ENCODE measurements at regions not wholly inside any gene's neighbourhood (a gene's known extent, or its start where the extent isn't known, plus 50 kb on each side); places are given as distances from the start of the nearest gene placed in this dataset.

- Mint-ChIP-seq H3K36me3 (ENCODE audit: insufficient read depth) (no peaks in the 10 kb centered on the region), H3K27ac (no peak overlapping the region), H3K4me1 (ENCODE audit: low read depth in 2 of 2) (no peaks in the 10 kb centered on the region), H3K27me3 (no peaks in the 10 kb centered on the region), H3K4me3 (no peak overlapping the region), H3K9me3 (no peaks in the 10 kb centered on the region)
- DNase-seq (no peak), ATAC-seq (replicated peaks) (no peak)
These were observed 422.4 kb upstream of the BOD1L1 start for GRCh38 chr4:14049946-14050345.

DNA sequence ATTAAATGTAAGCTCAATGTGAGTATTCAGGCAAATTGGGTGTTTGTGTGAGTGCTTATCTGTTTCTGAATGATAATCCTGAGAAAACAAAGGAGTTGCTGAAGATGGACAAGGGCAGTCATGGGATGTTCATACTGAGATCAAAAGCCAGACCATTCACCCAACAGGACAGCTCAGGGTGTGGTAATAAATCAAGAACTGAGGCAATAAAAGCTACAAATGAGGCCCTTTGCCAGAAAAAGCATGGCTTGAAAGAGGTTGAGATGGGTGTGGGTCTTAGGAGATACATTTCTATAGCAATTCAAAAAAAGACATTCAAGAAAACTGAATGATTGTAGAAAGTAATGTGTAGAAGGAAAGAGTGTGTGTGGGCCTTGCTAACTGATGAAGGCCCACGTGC, 425.8 kb upstream of the BOD1L1 start:
- no peak overlapping the region for H3K27ac Mint-ChIP-seq
- DNase-seq, result no peak
- no peak overlapping the region for H3K4me3 Mint-ChIP-seq
- no peaks in the 10 kb centered on the region for H3K36me3 Mint-ChIP-seq (ENCODE audit: insufficient read depth)
- no peaks in the 10 kb centered on the region for H3K9me3 Mint-ChIP-seq
- no peak for ATAC-seq (replicated peaks)
- no peaks in the 10 kb centered on the region for H3K27me3 Mint-ChIP-seq
- no peaks in the 10 kb centered on the region for H3K4me1 Mint-ChIP-seq (ENCODE audit: low read depth in 2 of 2)

GRCh38 chr4:14054391-14054790, 426.9 kb upstream of the BOD1L1 start:
- Mint-ChIP-seq H3K27ac (no peak overlapping the region), H3K36me3 (ENCODE audit: insufficient read depth) (no peaks in the 10 kb centered on the region), H3K4me1 (ENCODE audit: low read depth in 2 of 2) (no peaks in the 10 kb centered on the region), H3K4me3 (no peak overlapping the region), H3K27me3 (no peaks in the 10 kb centered on the region), H3K9me3 (no peaks in the 10 kb centered on the region)
- DNase-seq, result no peak
- ATAC-seq (replicated peaks), result no peak

DNA sequence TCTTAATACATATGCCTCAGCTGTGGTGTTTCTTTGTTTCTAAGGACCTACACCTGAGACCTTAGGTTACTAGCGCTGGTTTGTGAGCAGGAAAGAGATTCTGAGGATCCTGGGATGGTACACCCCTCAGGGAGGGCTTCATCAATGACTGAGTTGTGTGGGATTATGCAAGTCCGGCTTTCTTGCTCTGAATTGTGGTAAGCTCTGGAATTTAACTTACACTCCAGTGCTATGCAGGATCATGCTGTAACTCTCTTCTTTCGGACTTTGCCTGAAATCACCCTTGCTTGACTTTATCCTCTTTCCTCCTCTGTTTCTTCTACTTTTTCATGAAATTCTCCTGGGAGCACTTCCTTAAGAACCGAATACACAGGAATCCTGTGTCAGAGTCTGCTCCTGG, 431.5 kb upstream of the BOD1L1 start:
- Mint-ChIP-seq H3K9me3 (no peaks in the 10 kb centered on the region), H3K4me1 (ENCODE audit: low read depth in 2 of 2) (no peaks in the 10 kb centered on the region), H3K36me3 (ENCODE audit: insufficient read depth) (no peaks in the 10 kb centered on the region), H3K27me3 (no peaks in the 10 kb centered on the region), H3K27ac (no peak overlapping the region), H3K4me3 (no peak overlapping the region)
- ATAC-seq (replicated peaks) (no peak), DNase-seq (no peak)

- no peak for DNase-seq
These were observed 437.5 kb upstream of the BOD1L1 start for GRCh38 chr4:14064984-14065383.

GRCh38 chr4:14065406-14065805, 437.9 kb upstream of the BOD1L1 start:
- Mint-ChIP-seq H3K27me3 (no peaks in the 10 kb centered on the region), H3K4me1 (ENCODE audit: low read depth in 2 of 2) (no peaks in the 10 kb centered on the region), H3K36me3 (ENCODE audit: insufficient read depth) (no peaks in the 10 kb centered on the region), H3K27ac (no peak overlapping the region), H3K4me3 (no peak overlapping the region), H3K9me3 (peaks cover 2 to 5% of the 10 kb centered on the region in 2 donors)
- no peak for ATAC-seq (replicated peaks)
- no peak for DNase-seq

More at GRCh38 chr4:14064984-14065383, 437.5 kb upstream of the BOD1L1 start:
- Mint-ChIP-seq H3K9me3 (peaks cover 2 to 3% of the 10 kb centered on the region in 2 donors), H3K27me3 (no peaks in the 10 kb centered on the region), H3K36me3 (ENCODE audit: insufficient read depth) (no peaks in the 10 kb centered on the region), H3K4me3 (no peak overlapping the region), H3K4me1 (ENCODE audit: low read depth in 2 of 2) (no peaks in the 10 kb centered on the region), H3K27ac (no peak overlapping the region)
- no peak for ATAC-seq (replicated peaks)

DNA sequence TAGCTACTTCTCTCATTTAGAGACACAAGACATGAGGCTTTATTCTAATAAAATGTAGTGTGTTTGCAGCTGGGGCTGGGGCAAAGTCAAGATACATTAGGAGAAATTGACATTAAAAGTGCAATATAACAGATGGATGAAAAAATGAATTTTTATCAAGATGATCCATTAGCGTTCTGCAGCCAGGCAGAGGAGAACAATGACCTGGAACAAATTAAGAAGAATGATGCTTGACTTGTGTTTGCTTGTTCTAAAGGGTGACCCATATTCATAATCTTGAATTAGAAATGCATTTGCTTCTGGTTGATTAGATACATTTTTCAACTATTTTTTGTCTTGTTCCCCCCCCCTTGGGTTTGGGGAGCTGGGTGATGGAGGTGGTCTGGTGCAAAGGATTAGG, 439.5 kb upstream of the BOD1L1 start:
- no peak for DNase-seq
- H3K27ac Mint-ChIP-seq, result no peak overlapping the region
- no peak overlapping the region for H3K4me3 Mint-ChIP-seq
- no peaks in the 10 kb centered on the region for H3K36me3 Mint-ChIP-seq (ENCODE audit: insufficient read depth)
- H3K9me3 Mint-ChIP-seq, result peaks cover 5 to 7% of the 10 kb centered on the region in 2 donors
- no peaks in the 10 kb centered on the region for H3K4me1 Mint-ChIP-seq (ENCODE audit: low read depth in 2 of 2)
- H3K27me3 Mint-ChIP-seq, result no peaks in the 10 kb centered on the region
- ATAC-seq (replicated peaks), result no peak

- no peak for DNase-seq
- Mint-ChIP-seq H3K9me3 (peaks cover 19 to 22% of the 10 kb centered on the region in 2 donors), H3K4me3 (no peak overlapping the region), H3K27me3 (no peaks in the 10 kb centered on the region), H3K36me3 (ENCODE audit: insufficient read depth) (no peaks in the 10 kb centered on the region), H3K4me1 (ENCODE audit: low read depth in 2 of 2) (no peaks in the 10 kb centered on the region), H3K27ac (no peak overlapping the region)
- ATAC-seq (replicated peaks), result no peak
These were observed 442.4 kb upstream of the BOD1L1 start for GRCh38 chr4:14069886-14070285.

GRCh38 chr4:14070289-14070880, 442.9 kb upstream of the BOD1L1 start:
- Mint-ChIP-seq H3K9me3 (peaks cover 19 to 22% of the 10 kb centered on the region in 2 donors), H3K27me3 (no peaks in the 10 kb centered on the region), H3K4me1 (ENCODE audit: low read depth in 2 of 2) (no peaks in the 10 kb centered on the region), H3K4me3 (no peak overlapping the region), H3K27ac (no peak overlapping the region), H3K36me3 (ENCODE audit: insufficient read depth) (no peaks in the 10 kb centered on the region)
- DNase-seq (no peak), ATAC-seq (replicated peaks) (no peak)

DNA sequence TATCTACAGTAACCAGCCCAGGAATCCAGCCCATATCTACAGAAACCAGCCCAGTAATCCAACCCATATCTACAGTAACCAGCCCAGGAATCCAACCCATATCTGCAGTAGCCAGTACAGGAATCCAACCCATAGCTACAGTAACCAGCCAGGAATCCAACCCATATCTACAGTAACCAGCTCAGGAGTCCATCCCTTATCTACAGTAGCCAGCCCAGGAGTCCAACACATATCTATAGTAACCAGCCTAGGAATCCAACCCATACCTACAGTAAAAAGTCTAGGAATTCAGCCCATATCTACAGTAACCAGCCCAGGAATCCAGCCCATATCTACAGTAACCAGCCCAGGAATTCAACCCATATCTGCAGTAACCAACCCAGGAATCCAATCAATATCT, 445.0 kb upstream of the BOD1L1 start:
- DNase-seq (no peak), ATAC-seq (replicated peaks) (no peak)
- H3K36me3 Mint-ChIP-seq (ENCODE audit: insufficient read depth), result no peaks in the 10 kb centered on the region
- no peak overlapping the region for H3K4me3 Mint-ChIP-seq
- peaks cover 17 to 22% of the 10 kb centered on the region in 2 donors for H3K9me3 Mint-ChIP-seq
- no peaks in the 10 kb centered on the region for H3K27me3 Mint-ChIP-seq
- no peaks in the 10 kb centered on the region for H3K4me1 Mint-ChIP-seq (ENCODE audit: low read depth in 2 of 2)
- H3K27ac Mint-ChIP-seq, result no peak overlapping the region

DNA sequence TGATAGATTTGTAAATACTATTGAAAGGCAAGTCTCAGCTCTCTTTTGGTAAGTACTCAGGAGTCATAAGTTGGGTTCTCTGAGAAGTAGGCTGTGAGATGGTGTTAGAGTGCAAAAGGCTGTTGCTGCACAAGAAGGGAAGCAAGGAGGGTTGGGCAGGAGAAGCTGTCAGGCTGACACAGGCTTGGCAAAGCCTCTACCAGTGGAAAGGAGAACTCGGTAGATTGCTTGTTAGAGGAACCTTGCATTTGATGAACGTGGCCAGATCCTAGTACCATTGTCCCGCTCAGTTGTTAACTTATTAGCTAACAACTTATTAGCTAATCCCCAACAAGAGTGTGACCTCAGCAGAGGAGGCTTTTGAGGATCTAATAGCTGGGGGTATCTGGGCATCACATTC, 449.3 kb upstream of the BOD1L1 start:
- Mint-ChIP-seq H3K36me3 (ENCODE audit: insufficient read depth) (no peaks in the 10 kb centered on the region), H3K9me3 (peaks cover 14 to 17% of the 10 kb centered on the region in 2 donors), H3K4me3 (no peak overlapping the region), H3K4me1 (ENCODE audit: low read depth in 2 of 2) (no peaks in the 10 kb centered on the region), H3K27ac (no peak overlapping the region), H3K27me3 (no peaks in the 10 kb centered on the region)
- DNase-seq (no peak), ATAC-seq (replicated peaks) (no peak)

- H3K27ac Mint-ChIP-seq, result no peak overlapping the region
- ATAC-seq (replicated peaks) (no peak), DNase-seq (no peak)
- no peaks in the 10 kb centered on the region for H3K36me3 Mint-ChIP-seq (ENCODE audit: insufficient read depth)
- no peaks in the 10 kb centered on the region for H3K4me1 Mint-ChIP-seq (ENCODE audit: low read depth in 2 of 2)
- no peak overlapping the region for H3K4me3 Mint-ChIP-seq
- H3K27me3 Mint-ChIP-seq, result no peaks in the 10 kb centered on the region
- peaks cover 4% of the 10 kb centered on the region in 2 donors for H3K9me3 Mint-ChIP-seq
These were observed 450.8 kb upstream of the BOD1L1 start for GRCh38 chr4:14078326-14078725.

- Mint-ChIP-seq H3K27ac (no peak overlapping the region), H3K4me3 (no peak overlapping the region), H3K36me3 (ENCODE audit: insufficient read depth) (no peaks in the 10 kb centered on the region), H3K9me3 (no peaks in the 10 kb centered on the region), H3K4me1 (ENCODE audit: low read depth in 2 of 2) (no peaks in the 10 kb centered on the region), H3K27me3 (no peaks in the 10 kb centered on the region)
- ATAC-seq (replicated peaks), result no peak
- DNase-seq, result no peak
These were observed 452.1 kb upstream of the BOD1L1 start for GRCh38 chr4:14079601-14080000.

DNA sequence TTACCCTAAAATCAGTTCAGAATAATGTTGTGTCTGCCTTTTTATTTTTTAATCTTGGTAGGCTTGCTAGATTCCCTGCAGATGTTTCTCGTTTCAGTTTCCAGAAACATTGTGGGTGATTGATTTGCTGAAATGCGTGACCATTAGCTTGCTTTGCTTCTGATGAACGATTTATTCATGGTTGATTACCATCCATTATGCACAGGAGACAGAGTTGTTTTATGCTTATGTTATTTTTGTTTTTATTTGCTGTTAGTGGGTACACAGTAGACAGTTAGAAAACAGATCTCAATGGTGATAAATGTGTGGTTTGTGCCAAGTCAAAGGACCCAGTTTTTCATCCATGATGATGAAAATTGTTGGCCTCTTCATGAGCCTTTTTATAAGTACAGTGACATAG, 455.6 kb upstream of the BOD1L1 start:
- Mint-ChIP-seq H3K9me3 (peaks cover 3 to 7% of the 10 kb centered on the region in 2 donors), H3K4me3 (no peak overlapping the region), H3K27me3 (no peaks in the 10 kb centered on the region), H3K4me1 (ENCODE audit: low read depth in 2 of 2) (no peaks in the 10 kb centered on the region), H3K36me3 (ENCODE audit: insufficient read depth) (no peaks in the 10 kb centered on the region), H3K27ac (no peak overlapping the region)
- ATAC-seq (replicated peaks) (no peak), DNase-seq (no peak)

- no peaks in the 10 kb centered on the region for H3K27me3 Mint-ChIP-seq
- H3K4me1 Mint-ChIP-seq (ENCODE audit: low read depth in 2 of 2), result no peaks in the 10 kb centered on the region
- peaks cover 3 to 7% of the 10 kb centered on the region in 2 donors for H3K9me3 Mint-ChIP-seq
These were observed 457.1 kb upstream of the BOD1L1 start for GRCh38 chr4:14084598-14084997.

More at GRCh38 chr4:14084598-14084997, 457.1 kb upstream of the BOD1L1 start:
- ATAC-seq (replicated peaks) (no peak), DNase-seq (no peak)
- Mint-ChIP-seq H3K27ac (no peak overlapping the region), H3K36me3 (ENCODE audit: insufficient read depth) (no peaks in the 10 kb centered on the region), H3K4me3 (no peak overlapping the region)
